HK-2 (cell line): ENCODE measurements at regions not wholly inside any gene's neighbourhood (a gene's known extent, or its start where the extent isn't known, plus 50 kb on each side); places are given as distances from the start of the nearest gene placed in this dataset.
"Not testable (repeated sequence)": the region's sequence is repeated elsewhere in the genome, so short reads cannot be mapped to it uniquely, and the experiment has no call there.

Experiments used
- DNase-seq: peaks from one replicate; pipeline ENCODE4 v3.0.0-alpha.2; 2018; ENCODE audit not compliant: unreplicated experiment

DNA sequence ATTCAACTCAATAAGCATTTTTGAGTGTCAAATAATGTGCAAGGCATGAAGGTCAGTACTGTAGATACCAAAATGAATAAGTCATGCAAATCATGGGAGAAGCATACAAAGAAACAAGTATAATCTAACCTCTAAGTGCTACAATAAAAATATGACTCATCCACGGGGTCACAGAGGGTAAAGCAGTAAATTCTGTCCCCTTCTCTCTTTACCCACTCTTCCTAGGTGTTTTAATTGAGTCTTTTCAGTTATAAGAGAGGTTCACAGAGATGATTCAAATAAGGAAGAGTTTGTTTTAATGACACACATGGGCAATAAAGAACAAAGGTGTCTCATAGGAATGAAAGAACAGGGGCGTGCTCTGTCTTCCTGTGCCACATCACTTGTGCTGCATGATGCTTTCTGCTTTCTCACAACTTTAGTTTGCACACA lies 71.5 kb upstream of the DAAM1 start:
- no peak for DNase-seq

DNA sequence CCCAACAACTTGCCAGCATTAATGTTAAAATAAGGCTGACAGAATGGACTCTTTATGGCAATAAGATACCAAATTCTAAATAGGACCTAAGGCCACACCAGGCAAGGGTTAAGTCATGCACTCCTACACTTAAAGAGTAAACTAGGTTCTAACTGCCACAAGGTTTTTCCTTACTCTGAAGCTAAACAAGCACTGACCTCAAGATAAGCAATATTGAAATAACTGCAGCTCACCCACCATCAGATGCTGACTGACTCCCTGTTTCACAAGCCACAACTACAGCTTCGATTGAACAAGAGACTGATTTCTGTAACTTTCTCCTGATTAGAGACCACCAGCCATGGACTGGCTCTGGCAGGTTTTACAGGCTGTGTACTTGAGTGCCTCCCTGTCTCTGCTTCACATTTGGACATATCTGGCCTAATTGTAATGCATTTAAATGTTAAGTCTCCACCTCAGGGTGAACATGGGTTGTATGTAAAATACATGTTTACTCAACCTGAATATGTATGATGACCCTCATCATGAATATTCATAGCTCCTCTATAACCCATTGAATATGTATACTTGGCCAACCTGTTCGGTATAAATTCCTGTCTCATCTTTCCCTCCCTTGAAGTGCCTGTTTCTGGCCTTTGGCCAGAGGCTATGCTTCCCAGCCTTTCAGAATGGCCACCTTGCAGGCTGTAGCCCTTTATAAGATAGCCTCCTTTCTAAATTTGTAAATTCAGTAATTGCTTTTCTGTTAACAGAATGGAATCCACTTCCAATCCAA lies 70.5 kb upstream of the DAAM1 start:
- no peak for DNase-seq

DNA sequence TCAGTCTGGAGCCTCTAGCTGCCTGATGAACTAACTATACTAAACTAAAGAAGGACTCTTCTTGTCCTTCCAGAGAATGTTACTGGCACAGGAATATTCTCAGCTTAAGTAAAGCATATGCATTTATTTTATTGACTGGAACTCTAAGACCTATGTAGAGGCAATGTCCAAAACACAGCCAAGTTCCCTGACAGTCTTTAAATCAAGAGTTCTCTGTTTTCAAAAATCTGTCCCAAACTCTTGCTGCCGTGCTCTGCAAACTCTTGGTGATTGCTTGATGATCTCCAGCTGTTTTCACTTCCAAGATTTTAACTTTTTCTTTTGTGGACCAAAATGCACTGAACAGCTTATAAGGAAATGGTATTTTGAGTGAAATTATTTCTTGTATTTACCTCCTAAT lies 67.5 kb upstream of the DAAM1 start:
- no peak for DNase-seq

DNA sequence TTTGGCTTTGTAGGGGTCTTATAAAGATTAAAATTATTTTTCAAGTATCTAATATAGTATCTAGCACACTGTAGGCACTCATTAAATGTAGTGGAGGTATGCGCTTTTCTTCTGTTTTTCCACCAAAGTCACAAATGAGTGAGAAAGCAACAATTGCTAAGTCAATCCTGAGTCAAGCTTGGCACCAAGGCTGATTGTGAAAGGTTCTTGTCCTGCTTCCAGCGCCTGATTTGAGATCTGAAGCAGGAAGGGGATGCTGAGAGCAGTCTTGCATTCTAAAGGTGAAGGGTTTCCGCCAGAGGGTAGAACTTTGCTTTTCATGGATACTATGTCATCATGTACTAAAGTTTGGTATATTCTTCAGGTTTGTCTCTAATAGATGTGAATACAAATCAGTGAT lies 64.9 kb upstream of the DAAM1 start:
- no peak for DNase-seq

DNA sequence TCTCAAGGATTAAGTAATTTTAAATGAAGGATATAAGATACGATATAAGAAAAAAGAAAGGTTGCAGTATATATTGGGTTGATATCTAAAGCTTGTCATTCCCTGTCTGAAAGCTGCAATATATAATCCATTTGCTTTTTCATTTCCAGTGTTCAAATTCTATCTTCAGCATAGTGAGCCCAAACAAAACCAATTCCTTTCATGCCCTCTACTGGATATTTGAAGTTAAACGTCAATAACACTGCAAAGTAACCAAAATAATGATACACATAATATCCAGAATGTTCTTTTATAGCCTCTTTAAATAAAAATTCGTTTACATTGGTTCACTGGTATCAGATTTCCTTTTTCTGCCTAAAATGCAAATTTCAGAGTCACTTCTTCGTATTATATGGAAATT lies 64.5 kb upstream of the DAAM1 start:
- no peak for DNase-seq

DNA sequence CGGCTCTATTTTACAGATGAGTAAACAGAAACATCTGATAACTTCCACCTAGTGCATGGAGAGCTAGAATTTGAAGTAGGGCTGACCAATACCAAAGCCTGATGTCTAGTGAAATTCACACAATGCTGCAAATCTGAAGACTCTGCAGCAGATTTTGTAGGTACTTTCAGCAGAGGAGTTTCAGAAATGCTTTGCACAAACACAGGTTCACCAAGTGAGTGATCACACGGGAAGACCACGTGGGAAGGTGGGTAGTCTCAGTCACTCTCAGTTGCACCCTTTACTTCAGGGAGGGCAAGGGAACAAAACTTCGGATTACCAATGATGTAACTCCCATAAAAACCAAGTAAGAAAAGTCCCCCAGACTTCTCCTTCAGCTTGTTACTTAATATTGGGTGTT lies 63.3 kb upstream of the DAAM1 start:
- DNase-seq: no peak

DNA sequence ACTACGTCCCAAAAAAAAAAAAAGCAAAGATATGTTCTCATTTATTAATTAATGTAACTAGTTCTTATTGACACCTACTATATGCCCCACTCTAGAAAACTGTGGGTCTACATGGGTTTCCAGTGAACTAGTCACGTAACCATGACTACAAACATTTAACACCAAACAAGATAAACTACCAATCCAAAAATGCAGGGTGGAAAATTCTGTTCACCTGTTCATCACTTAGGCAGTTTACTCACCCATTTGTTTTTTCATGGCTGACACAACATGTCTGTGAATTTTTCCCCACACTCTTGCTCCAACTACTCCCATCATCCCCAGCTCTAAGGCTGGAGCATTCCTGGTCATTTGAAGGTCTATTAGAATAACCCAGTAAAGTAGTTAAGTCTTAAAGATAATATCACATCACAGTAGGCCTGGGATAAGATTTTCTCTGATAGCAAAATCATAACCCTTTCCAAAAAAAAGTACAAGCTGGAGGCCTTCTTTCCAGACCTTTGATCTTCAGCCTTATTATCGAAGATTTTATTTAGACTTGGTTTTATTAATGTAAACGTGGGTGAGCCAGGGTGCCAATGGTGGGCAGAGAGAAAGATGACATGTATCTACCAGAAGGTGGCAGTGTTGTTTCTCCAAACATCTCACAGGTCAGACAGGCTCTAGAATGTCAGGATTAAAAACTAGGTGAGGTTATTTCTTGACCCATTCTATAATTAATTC lies 61.6 kb upstream of the DAAM1 start:
- DNase-seq: peak; percentile 8

DNA sequence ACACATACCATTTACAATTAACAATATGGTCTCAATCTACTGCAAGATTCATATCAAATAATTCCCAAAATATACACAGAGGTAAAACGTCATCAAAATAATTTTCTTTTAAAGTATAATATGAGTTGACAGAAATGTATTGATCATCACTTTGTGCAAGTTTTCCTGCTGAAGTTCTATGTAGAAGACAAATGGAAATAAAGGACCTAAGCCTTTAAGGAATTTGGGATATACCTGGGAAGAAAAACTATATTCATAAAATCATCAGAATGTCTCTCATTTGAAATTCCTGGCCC lies 61.1 kb upstream of the DAAM1 start:
- DNase-seq: no peak

DNA sequence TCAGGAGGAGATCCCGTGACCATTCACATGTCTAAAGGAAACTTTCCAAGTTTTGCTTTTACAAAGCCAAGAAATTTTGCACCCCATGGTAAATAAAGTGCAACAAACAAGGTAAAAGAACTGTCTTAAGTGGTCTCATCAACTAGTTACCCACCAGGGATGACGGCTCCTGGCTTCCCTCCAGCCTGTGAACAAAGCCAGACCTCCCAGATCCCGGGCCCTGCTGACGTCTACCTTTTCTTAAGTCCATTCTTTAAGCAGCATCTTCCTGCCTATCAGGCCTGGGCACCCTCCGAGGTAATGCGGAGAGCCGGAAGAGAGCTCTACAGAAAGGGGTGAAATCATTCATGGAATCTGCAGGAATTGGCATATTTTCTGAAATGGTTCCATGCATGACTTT lies 58.0 kb upstream of the DAAM1 start:
- no peak for DNase-seq

DNA sequence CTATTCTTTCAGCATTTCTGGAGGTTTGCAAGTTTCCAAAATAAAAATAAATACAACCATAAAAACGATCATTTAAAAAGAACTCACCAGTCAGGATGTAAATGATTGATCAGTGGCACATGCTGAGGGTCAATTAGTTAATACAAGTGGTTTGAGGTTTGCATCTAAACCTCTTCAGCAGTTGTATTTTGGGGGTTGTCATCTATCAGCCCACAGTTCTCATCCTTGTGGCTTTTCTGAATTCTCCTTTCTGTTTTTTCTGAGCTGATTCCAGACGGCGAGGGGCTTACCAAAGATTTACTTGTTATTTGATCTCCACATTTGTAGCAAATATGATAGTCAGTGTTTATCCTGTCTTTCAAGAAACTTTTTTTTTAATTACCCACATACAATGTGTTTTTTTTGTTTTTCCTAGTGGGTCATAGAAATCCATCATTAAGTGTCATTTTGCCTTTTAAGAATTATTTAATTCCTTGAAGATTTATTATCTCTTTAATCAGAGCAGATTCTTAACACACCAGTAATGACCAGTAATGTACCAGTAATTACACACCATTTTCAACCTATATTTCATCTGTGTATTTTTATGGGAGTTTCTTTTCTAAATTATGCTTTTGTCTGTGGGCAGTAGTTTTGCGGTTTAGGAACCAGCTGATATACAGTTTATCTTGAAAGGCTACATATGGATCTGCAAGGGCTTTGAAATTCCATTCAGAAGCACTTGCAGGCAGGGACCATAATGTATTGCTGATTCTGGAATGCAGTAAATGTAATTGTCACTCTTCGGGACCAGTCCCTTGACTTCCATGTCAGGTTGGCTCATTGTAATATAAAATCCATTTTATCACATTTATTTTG lies 56.3 kb upstream of the DAAM1 start:
- no peak for DNase-seq

DNA sequence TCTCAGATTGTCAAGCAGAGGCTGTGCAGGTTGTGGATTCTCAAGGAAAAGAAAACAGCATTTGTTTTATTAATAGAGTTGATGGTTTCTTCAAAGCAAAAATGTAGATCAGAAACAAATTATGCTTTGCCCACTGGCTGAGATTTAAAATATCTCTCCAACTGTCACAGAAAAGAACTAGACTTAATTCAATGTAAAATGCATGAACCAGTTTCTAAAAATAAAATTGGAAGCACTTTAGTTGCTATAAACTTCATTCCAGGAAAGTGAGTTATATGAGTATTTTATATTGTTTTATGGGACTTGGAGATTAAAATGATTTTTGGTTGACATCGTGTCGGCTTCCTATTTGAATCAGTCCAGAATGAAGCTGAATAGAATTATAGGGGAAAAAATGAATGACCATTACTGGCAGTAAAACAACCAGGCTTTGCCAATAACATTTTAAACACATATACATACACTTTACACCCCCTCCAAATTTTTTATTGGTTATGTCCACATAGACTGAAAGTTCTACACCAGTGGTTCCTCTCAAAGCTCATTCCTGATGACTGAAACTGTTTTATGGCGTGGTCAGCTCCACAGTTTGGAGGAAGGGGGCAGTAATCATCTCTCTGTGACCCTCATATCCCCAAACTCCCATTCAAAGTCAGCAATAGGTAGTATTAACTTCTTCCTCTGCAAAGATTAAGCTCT lies 55.5 kb upstream of the DAAM1 start:
- no peak for DNase-seq

DNA sequence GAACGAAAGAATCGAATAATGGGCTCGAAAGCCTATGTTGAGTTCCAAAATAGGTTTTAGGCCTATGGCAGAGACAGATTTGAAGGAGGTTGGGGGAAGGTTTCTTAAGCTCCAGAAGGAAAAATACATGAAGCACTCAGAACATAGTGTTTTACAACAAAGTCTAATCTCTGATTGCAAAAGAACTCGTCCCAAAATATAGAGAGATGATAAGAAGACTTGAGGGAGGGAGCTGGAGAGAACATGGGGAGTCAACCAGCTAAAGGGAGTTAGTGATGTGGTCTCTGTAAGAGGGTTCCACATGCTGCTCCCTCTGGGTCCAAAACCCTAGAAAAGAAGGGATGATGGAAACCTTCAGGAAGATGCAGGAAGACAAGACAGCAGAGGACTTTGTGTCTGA lies 54.8 kb upstream of the DAAM1 start:
- DNase-seq: no peak

DNA sequence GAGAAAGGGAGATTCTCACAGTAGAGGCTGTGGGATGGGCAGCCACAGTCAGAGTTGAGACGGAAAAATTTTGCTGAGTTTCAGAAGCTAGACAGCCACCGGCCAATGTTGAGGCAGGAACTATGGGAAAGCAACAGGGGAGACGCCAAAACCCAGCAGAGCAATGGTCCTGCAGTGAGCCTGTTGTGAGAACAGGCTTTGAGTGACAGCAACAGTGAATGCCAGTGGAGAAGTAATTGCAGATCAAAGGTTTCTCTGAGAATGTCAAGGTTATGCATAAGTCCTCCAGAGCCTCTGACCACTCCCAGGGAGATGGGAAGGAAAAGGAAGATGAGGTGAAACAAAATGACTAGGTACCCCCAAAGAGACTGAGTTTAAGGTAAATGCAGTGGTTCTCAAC lies 54.2 kb upstream of the DAAM1 start:
- DNase-seq: no peak

DNA sequence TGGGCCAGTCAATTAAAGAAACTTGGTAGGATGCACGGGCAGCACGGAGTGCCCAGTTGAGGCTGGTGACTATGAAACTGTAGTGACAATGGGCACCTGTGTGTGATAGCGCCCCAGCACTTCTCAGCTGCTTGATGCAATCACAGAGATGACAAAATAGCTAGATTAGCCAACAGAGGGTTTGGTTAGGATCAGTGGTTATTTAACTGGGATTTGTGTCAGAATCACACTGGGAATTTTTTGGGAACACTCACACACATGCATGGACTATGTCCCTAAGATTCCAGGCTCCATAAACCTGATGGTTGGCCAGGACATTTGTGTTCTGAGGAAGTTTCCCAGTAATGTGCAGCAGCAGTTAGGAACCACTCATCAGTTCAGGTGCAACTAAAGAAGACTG lies 51.2 kb upstream of the DAAM1 start:
- no peak for DNase-seq

DNA sequence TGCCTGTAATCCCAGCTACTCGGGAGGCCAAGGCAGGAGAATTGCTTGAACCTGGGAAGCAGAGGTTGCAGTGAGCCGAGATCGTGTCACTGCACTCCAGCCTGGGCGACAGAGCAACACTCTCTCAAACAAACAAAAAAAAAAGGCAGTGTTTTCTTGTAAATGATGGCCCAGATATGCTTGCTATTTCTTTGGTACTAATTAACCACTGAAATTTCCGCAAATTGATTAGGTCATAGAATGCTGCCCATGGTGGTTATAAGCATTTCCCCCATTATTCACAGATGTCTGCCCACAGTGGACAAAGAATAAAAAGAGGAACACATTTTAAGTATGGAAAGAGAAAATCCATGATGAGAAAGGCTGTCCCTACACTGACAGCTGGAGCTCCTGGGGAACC lies 49.9 kb upstream of the DAAM1 start:
- DNase-seq: not testable (repeated sequence)
